Uterus (tissue), 3 donors: ENCODE measurements at regions not wholly inside any gene's neighbourhood (a gene's known extent, or its start where the extent isn't known, plus 50 kb on each side); places are given as distances from the start of the nearest gene placed in this dataset.

ENCODE experiments used
- DNase-seq, 2 donors: peaks; one replicate each; pipeline ENCODE4 v3.0.0-alpha.2; 2019 to 2020
- H3K27ac ChIP-seq, 2 donors: fragments of 200-600 bp; sonication (generic); 1 replicate in 1 of 2; 2 replicates in 1 of 2; pipeline ENCODE4 v1.5.1; 2016 to 2018
- H3K27me3 ChIP-seq, 2 donors: fragments of 200-600 bp; sonication (generic); one replicate each; pipeline ENCODE4 v1.5.1; 2018 to 2019; ENCODE audit warnings: control low read depth in 1 of 2
- H3K36me3 ChIP-seq, 2 donors: fragments of 200-600 bp; sonication (generic); one replicate each; pipeline ENCODE4 v1.5.1; 2019; ENCODE audit warnings: control low read depth in 1 of 2
- H3K4me1 ChIP-seq, 2 donors: fragments of 200-600 bp; sonication (generic); one replicate each; pipeline ENCODE4 v1.5.1; 2018 to 2019; ENCODE audit warnings: control low read depth in 1 of 2
- H3K4me3 ChIP-seq, 2 donors: fragments of 200-600 bp; sonication (generic); 1 replicate in 1 of 2; 2 replicates in 1 of 2; pipeline ENCODE4 v1.5.1; 2018 to 2019; ENCODE audit warnings: mild to moderate bottlenecking in 1 of 2
- H3K9me3 ChIP-seq, 2 donors: fragments of 200-600 bp; sonication (generic); one replicate each; pipeline ENCODE4 v1.5.1; 2019; ENCODE audit warnings: control low read depth in 1 of 2
- CTCF ChIP-seq, 4 experiments: fragments of 200-600 bp in 2 of 4; fragments of 450-650 bp in 2 of 4; sonication (generic) in 2 of 4; IDR thresholded peaks; one replicate each; pipeline ENCODE4 v1.5.1; 2016 to 2019; ENCODE audit warnings: antibody characterized with exemption in 4 of 4, mild to moderate bottlenecking in 2 of 4, moderate library complexity in 1 of 4
- POLR2A ChIP-seq, 2 donors: fragments of 450-650 bp; IDR thresholded peaks; one replicate each; pipeline ENCODE4 v1.6.1; 2016; ENCODE audit warnings: antibody characterized with exemption in 2 of 2, mild to moderate bottlenecking in 1 of 2, moderate library complexity in 1 of 2
- intact Hi-C: fragments of 100-400 bp; cut with DNase I; formaldehyde crosslinking; loops from one replicate; pipeline ENCODE4 v1.15.1; 2023; ENCODE audit warnings: low total_unique reads
- donor health status: DM: yes; HTN: yes; CAD: no.

DNA sequence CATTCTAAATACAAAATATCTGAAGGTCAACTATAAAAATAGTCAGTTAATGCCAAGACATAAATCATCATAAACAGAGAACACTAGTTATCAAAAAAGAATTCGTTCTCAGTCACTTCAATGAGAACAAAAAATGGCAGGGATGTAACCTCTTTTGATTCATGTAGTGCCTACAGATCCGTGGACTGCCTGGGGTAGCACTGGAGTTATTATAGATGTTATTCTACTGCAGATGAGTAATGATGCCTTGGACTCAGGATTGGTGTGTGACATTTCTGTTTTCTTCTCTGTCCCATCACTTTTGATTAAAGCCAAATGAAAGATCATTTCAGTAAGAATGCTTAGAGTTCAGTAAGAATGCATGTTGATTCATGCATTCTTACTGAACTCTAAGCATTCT is 440.4 kb downstream of the FAM133A start:
- H3K36me3 ChIP-seq, result no peaks in the 10 kb centered on the region
- H3K9me3 ChIP-seq, result no peaks in the 10 kb centered on the region
- no peak for DNase-seq
- no peaks in the 10 kb centered on the region for H3K4me1 ChIP-seq
- intact Hi-C loops, result no loop called here
- H3K27me3 ChIP-seq, result no peaks in the 10 kb centered on the region
- H3K4me3 ChIP-seq, result no peak overlapping the region
- no peak overlapping the region for H3K27ac ChIP-seq
- TF ChIP-seq CTCF (IDR thresholded peaks at IDR 0.05) (no peak), POLR2A (IDR thresholded peaks at IDR 0.05) (no peak)

- no peak for TF ChIP-seq CTCF (IDR thresholded peaks at IDR 0.05)
- no peak for TF ChIP-seq POLR2A (IDR thresholded peaks at IDR 0.05)
- intact Hi-C loops, result no loop called here
- no peak for DNase-seq
These were observed 447.8 kb downstream of the FAM133A start for GRCh38 chrX:94121799-94122198.

GRCh38 chrX:94123062-94123461 is 449.1 kb downstream of the FAM133A start:
- Histone ChIP-seq H3K27ac (no peak overlapping the region), H3K27me3 (no peaks in the 10 kb centered on the region), H3K36me3 (no peaks in the 10 kb centered on the region), H3K4me3 (no peak overlapping the region), H3K4me1 (no peaks in the 10 kb centered on the region), H3K9me3 (no peaks in the 10 kb centered on the region)
- intact Hi-C loops, result no loop called here
- TF ChIP-seq POLR2A (IDR thresholded peaks at IDR 0.05) (no peak), CTCF (IDR thresholded peaks at IDR 0.05) (no peak)
- no peak for DNase-seq

More at GRCh38 chrX:94121799-94122198, 447.8 kb downstream of the FAM133A start:
- no peak overlapping the region for H3K4me3 ChIP-seq
- no peak overlapping the region for H3K27ac ChIP-seq
- no peaks in the 10 kb centered on the region for H3K4me1 ChIP-seq
- H3K9me3 ChIP-seq, result no peaks in the 10 kb centered on the region
- H3K27me3 ChIP-seq, result no peaks in the 10 kb centered on the region
- H3K36me3 ChIP-seq, result no peaks in the 10 kb centered on the region

- H3K36me3 ChIP-seq, result no peaks in the 10 kb centered on the region
- H3K9me3 ChIP-seq, result no peaks in the 10 kb centered on the region
- H3K4me3 ChIP-seq, result no peak overlapping the region
- H3K4me1 ChIP-seq, result no peaks in the 10 kb centered on the region
- intact Hi-C loops, result no loop called here
- DNase-seq, result no peak
- TF ChIP-seq CTCF (IDR thresholded peaks at IDR 0.05) (no peak), POLR2A (IDR thresholded peaks at IDR 0.05) (no peak)
- no peaks in the 10 kb centered on the region for H3K27me3 ChIP-seq
- H3K27ac ChIP-seq, result no peak overlapping the region
These were observed 489.0 kb downstream of the FAM133A start for GRCh38 chrX:94162971-94163370.

GRCh38 chrX:94178145-94178788 is 504.3 kb downstream of the FAM133A start:
- intact Hi-C loops, result no loop called here
- H3K4me1 ChIP-seq, result no peaks in the 10 kb centered on the region
- H3K4me3 ChIP-seq, result no peak overlapping the region
- H3K36me3 ChIP-seq, result no peaks in the 10 kb centered on the region
- no peak for TF ChIP-seq POLR2A (IDR thresholded peaks at IDR 0.05)
- no peak for TF ChIP-seq CTCF (IDR thresholded peaks at IDR 0.05)
- no peak for DNase-seq
- H3K9me3 ChIP-seq, result no peaks in the 10 kb centered on the region
- no peak overlapping the region for H3K27ac ChIP-seq
- no peaks in the 10 kb centered on the region for H3K27me3 ChIP-seq
